CD4-positive, alpha-beta T cell treated with Interleukin-4 for 1 hour (primary cell): ENCODE measurements at regions not wholly inside any gene's neighbourhood (a gene's known extent, or its start where the extent isn't known, plus 50 kb on each side); places are given as distances from the start of the nearest gene placed in this dataset.
"Not testable (repeated sequence)": the region's sequence is repeated elsewhere in the genome, so short reads cannot be mapped to it uniquely, and the experiment has no call there.

Experiments
- DNase-seq, 2 donors: peaks; one replicate each; pipeline ENCODE4 v3.0.0-alpha.2; 2020 to 2022

DNA sequence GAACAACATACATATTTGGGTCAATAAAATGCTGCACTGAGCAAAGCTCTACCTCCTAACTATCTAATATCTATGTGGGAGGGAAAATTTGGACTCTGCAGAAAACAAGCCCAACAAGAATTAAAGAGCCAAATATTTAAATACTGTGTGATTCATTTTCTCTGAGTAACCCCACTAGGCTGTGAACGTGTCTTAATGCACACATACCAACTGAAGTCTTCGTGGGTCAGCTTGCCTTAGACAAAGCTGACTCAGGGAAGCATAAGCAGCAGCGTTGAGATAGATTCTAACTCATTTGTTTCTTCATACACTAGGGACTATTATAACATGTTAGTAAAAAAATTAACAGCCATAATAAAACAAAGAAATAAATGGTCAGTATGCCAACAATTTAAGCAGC is 114.3 kb downstream of the GJA1 start:
- DNase-seq: no peak

- no peak for DNase-seq
These were observed 115.1 kb downstream of the GJA1 start for GRCh38 chr6:121550491-121551010.

DNA sequence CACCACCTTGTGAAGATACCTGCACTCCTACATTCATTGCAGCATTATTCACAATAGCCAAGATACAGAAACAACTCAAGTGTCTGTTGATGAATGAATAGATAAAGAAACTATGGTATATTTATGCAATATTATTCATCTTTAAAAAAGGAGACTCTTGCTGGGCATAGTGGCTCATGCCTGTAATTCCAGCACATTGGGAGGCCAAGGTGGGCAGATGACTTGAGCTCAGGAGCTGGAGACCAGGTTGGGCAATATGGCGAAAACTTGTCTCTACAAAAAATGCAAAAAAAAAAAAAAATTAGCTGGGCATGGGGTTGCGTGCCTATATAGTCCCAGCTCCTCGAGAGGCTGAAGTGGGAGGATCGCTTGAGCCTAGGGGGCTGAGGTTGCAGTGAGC is 119.8 kb downstream of the GJA1 start:
- no peak for DNase-seq

DNA sequence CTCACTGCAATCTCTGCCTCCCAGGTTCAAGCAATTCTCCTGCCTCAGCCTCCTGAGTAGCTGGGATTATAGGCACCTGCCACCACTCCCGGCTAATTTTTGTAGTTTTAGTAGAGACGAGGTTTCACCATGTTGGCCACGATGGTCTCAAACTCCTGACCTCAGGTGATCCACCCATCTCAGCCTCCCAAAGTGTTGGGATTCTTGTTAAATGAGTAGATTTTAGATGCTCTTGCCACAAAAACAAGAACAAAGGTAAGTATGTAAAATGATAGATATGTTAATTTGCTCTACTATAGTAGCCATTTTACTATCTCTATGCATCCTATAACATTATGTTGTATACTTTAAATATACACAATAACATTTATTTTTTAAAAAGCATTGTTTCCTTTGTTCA is 120.7 kb downstream of the GJA1 start:
- DNase-seq: not testable (repeated sequence)

DNA sequence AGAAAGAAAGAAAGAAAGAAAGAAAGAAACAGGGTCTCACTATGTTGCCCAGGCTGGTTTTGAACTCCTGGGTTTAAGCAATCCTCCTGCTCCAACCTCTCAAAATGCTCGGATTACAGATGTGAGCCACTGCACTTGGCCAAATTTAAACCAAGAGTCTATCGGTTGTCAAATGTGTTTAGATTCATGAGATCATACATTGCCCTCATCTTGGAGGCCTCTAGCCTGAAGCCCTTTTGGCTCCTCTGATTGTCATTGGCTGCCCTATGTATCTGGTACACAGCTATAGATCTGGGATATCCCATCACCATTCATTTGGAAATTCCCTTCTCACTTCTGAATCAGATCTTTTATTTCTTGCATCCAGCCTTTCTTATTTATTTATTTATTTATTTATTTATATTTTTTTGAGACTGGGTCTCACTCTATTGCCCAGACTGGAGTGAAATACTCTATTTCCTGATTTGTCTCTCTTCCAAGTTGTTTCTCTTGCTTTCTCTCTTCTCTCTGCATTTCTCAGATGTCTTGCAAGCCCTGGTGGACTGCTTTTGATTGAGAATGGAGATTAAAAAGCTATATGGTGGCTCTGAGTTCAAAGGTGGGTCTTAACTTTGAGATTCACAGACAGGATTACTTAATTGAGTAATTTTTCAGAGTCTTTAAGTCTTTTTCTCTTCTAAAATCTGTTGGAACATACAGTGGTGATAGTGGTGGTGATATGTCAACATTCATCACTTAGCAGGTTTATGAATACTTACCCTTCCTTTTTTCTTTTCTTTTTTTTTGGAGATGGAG is 121.9 kb downstream of the GJA1 start:
- DNase-seq: no peak

DNA sequence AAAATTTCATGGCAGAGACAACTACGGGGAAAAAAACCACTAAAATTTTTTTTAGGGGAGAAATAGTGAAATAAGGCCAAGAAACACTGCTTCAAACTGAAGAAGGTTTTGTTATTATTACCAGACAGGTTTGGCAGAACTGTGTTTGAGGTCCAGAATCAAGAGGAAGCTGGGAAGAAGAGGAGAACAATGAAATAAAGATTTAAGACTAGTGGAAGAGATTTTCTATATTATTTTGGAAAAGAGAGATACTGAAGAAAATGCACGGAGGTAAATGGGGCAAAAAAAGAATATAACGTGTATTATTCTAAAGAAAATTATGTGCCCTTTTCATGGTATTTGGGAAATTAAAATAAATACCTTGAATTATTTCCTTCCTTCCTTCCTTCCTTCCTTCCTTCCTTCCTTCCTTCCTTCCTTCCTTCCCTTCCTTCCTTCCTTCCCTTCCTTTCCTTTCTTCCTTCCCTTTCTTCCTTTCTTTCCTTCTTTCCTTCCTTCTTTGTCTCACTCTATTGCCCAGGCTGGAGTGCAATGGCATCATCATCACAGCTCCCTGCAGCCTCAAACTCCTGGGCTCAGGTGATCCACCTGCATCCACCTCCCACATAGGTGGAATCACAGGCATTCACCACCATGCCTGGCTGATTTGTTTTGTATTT is 124.3 kb downstream of the GJA1 start:
- no peak for DNase-seq

DNA sequence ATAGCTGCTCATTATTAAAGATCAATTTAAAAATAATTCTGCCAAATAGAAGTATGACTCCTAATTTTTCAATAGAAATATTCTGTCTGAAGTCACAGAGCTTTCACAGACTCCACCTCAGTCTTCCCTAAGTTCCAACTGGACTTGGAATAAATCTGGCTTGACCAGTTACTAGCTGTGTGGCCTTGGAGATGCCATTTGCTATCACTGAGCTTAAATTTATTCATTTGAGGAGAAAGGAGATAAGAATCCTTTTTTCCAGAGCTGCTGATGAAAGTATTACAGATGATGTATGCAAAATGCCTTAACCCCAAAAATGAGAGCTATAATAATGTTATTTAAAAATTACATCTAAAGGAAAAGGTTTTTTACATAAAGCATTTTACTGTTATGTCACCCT is 125.0 kb downstream of the GJA1 start:
- no peak for DNase-seq

GRCh38 chr6:121563286-121563685 is 127.8 kb downstream of the GJA1 start:
- DNase-seq: no peak

DNA sequence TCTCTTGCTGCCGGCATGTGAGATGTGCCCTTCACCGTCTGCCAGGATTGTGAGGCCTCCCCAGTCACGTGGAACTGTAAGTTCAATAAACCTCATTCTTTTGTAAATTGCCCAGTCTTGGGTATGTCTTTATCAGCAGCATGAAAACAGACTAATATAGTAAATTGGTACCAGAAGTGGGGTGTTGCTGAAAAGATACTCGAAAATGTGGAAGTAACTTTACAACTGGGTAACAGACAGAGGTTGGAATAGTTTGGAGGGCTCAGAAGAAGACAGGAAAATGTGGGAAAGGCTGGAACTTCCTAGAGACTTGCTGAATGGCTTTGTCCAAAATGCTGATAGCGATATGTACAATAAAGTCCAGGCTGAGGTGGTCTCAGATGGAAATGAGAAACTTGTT is 129.1 kb downstream of the GJA1 start:
- not testable (repeated sequence) for DNase-seq

DNA sequence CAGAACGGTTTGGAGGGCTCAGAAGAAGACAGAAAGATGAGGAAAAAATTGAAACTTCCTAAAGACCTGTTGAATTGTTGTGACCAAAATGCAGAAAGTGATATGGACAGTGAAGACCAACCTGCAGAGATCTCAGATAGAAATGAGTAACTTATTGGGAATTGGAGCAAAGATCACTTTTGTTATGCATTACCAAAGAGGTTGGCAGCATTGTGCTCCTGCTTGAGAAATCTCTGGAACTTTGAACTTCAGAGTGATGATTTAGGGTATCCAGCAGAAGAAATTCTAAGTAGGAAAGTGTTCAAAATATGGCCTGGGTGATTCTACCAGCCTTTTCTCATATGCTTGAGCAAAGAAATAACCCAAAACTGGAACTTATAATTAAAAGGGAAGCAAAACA is 136.0 kb downstream of the GJA1 start:
- no peak for DNase-seq

DNA sequence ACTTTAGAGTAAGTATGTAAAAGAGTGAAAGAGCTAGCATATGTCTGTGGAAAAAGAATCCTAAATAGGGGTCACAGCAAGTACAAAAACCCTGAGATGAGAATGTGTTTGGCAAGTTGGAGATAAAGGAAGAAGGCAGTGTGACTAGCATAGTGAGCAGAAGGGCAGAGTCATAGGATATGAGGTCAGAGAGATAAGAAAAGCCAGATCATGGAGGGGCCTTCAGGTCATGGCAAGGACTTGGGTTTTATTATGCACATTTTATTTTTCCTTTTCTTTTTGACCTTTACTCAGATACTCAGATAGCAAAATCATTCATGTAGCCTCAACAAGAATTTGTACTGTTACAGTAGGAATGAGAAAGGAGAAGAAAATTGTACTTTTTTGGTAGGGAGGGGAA is 138.0 kb downstream of the GJA1 start:
- no peak for DNase-seq

DNA sequence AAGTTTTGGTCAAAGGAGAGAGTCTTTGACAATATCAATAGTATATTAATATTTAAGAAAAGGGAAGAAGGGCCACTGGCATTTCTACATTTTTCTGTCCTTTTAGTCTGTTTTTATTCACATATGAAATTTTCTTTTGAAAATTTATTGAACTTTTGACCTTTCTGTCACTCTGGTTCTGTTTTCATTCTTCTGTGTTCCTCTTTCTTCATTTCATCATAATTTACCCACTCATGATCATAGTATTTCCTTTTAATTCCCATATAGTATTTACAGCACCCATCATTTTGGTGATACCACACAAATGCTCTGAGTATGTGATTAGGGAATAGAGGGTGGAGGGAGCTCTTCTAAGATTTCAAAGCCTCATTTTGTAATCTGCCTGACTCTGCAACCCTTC is 142.8 kb downstream of the GJA1 start:
- no peak for DNase-seq

GRCh38 chr6:121579478-121579877 is 144.0 kb downstream of the GJA1 start:
- no peak for DNase-seq

DNA sequence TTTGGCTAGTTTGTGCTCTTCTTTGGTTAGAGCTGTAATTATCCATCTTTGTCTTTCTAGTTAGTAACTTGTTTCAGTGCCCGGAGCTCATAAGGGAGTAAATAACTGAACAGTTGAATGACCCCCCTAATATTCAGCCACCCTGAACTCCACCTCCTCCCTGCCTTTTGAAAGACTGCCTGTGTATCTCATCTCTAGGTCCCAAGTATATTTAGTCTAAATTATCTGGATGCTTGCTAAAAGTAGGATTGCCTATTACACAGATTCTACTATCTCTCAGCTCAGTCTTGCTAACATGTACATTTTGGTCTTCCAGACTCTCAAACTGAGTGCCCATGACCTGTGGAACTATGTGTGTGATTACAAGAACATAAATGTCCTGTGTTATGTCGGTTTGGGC is 145.9 kb downstream of the GJA1 start:
- no peak for DNase-seq

DNA sequence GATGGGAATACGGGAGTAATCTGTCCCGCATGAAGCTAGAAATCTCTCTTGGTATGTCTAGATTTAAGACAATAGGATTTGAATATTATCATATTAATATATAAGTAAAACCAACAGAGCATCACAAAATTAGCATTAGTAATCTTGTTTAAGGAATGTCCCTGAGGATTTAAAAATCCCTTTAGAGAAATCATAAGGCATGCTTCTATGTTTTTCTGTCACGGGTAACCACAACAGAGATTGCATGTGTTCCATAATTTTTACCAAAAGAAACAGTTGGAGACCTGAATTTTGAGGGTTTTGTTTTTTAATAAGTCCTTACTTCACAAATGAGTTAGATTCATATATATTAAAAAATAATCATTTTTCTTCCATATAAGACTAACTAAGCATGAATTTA is 146.8 kb downstream of the GJA1 start:
- no peak for DNase-seq

GRCh38 chr6:121584586-121585369 is 149.3 kb downstream of the GJA1 start:
- DNase-seq: no peak

GRCh38 chr6:121590438-121590837 is 155.0 kb downstream of the GJA1 start:
- DNase-seq: no peak

DNA sequence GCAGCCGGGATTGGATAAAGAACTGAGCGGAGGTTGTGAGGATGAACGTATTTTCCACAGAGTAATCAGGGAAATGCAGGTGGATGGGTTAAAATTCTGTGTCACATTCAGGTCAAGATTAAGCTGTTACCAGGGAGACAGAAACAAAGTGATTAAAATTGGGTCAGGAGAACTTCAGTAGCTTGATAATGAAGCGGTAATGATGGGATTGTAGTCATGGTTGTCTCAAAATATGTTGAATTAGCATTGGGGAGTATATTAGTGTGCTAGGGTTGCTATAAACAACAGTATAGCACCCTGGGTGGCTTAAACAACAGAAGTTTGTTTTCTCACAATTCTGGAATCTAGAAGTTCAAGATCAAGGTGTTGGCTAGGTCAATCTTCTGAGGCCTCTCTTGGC is 155.5 kb downstream of the GJA1 start:
- no peak for DNase-seq

GRCh38 chr6:121592261-121592935 is 157.0 kb downstream of the GJA1 start:
- no peak for DNase-seq

DNA sequence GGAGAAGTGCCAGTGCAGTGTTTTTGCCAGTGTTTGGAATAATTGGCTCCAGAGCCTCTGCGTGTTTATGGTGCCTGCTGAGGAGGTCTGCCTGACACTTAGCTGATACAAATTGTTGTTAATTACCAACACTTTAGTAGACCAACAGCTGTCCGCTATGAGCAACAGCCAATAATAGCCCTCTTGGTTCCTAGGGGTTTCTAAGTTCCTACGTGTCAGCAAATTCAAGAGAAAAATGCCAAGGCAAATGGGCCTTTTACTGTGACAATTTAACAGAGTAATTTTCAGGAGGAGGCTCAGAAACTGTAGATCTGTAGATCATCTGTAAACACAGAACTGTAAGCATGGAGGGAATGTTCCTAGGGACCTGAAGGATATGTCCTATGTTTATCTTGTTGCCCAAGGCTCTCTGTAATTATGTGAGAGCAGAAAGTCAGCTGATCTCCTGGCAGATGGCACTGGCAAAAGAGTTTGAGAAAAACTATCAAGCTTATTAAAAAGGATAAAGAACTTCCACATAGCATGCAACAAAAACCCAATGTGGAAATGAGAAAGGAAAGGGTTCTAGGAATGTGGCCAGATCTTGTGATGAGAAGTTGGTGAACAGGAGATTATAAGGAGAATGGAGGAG is 157.7 kb downstream of the GJA1 start:
- DNase-seq: no peak

- DNase-seq: no peak
These were observed 158.6 kb downstream of the GJA1 start for GRCh38 chr6:121594053-121594452.

GRCh38 chr6:121595646-121596045 is 160.2 kb downstream of the GJA1 start:
- DNase-seq: no peak

GRCh38 chr6:121596441-121596840 is 161.0 kb downstream of the GJA1 start:
- DNase-seq: no peak
